Daoy (cell line): ENCODE measurements at regions not wholly inside any gene's neighbourhood (a gene's known extent, or its start where the extent isn't known, plus 50 kb on each side); places are given as distances from the start of the nearest gene placed in this dataset.

Experiments
- DNase-seq: peaks from one replicate; pipeline ENCODE4 v3.0.0-alpha.2; 2015; ENCODE audit warnings: low read depth

DNA sequence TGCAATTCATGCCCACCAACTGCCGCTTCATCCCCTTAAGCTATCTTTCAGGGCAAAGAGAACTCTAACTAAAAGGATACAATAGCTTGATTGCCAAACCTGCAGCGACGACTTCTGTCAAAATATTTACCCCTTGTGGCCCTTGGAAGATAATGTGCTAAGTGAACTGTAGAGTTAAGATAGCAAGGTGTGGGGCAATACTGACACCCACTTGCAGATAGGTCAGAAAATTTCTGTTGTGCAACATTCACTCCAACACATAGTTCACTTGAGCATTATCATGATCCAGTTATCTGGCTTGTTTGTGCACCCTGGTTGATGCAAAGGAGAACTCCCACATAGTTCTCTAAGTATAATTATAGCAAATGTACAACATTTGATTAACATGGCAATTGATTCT is 55.6 kb downstream of the RHOXF2B start:
- DNase-seq: no peak

- no peak for DNase-seq
Observed at GRCh38 chrX:120020305-120020704, 57.2 kb downstream of the RHOXF2B start.

- no peak for DNase-seq
Observed at GRCh38 chrX:120016068-120016441, 61.4 kb downstream of the RHOXF2B start.

DNA sequence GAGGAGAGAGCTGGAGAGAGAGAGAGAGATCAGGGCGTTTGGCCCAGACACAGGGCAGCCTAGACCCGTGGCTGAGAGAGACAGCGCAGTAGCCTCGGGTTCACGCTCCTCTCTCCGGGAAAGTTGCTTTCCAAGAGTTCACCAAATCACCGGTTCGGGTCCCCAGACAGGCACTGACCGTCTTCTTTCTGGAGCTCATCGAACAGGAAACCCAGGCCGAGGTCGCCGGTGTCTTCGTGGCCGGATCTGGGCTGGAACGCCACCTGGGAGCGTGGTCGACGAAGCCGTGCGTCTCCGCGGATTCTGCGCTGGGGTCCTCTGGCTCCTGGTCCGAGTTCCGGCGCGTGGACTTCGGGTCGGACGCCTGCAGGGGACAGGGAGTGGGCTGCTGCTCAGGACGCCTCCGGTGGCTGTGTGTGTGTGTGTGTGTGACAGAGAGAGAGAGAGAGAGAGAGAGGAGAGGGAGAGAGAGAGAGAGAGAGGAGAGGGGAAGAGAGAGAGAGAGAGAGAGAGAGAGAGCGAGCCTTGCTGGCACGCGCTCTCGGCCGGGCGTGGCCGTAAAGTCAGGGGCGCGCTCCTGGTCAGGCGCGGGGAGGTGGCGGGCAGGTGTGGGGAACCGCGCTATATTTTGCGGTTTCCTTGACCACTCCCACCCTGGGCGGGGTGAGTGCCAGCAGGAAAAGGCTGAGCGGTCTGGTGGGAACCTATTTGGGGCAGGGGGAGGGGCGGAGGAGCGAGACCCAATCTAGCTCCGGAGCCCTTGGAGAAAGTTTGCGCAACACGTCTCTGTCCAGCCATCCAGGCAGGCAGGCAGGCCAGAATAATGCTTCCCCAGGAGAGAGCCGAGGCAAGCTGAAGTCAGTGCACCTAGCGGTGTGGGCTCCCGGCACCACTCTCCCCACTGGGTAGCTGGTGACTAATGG is 62.1 kb downstream of the RHOXF2B start:
- peak; percentile 11 for DNase-seq

- no peak for DNase-seq
Observed at GRCh38 chrX:120014354-120015130, 62.9 kb downstream of the RHOXF2B start.

- DNase-seq: no peak
Observed at GRCh38 chrX:120001787-120002186, 58.2 kb upstream of the NKAP start.

DNA sequence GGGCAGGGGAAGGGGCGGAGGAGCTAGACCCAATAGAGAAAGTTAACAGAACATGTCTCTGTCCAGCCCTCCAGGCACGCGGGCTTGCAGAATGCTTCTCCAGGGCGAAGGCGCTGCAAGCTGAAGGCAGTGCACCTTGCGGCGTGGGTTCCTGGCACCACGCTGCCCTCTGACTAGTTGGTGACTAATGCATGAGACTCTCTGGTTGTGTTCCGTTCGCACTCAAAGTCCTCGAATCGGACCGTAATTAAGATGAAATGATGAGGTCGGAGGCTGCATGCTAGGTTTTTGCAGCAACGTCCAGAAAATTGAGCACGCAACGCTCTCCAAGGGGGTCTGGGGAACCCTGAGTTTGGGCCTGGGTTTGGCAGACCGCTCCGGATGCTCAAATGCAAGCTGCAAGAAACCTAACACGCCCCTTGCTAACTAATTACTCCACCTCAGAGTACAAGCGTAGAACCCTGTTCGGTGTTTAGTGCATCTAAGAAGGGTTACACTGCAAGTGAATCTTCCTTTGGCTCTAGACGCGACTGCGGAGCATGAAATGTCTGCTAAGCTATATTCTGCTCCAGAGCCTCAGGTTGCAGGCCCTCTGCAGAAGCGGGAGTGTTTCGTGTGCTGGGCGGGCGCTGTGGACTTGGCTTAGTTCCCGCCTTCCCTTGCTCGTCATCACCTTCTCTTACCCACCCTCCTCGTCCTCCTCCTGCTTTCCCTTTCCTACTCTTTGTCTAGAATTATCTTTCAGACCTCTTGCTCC is 57.1 kb upstream of the NKAP start:
- peak; percentile 53 for DNase-seq

GRCh38 chrX:119999087-119999634 is 55.6 kb upstream of the NKAP start:
- no peak for DNase-seq

- DNase-seq: no peak
Observed at GRCh38 chrX:119997570-119997969, 54.0 kb upstream of the NKAP start.

DNA sequence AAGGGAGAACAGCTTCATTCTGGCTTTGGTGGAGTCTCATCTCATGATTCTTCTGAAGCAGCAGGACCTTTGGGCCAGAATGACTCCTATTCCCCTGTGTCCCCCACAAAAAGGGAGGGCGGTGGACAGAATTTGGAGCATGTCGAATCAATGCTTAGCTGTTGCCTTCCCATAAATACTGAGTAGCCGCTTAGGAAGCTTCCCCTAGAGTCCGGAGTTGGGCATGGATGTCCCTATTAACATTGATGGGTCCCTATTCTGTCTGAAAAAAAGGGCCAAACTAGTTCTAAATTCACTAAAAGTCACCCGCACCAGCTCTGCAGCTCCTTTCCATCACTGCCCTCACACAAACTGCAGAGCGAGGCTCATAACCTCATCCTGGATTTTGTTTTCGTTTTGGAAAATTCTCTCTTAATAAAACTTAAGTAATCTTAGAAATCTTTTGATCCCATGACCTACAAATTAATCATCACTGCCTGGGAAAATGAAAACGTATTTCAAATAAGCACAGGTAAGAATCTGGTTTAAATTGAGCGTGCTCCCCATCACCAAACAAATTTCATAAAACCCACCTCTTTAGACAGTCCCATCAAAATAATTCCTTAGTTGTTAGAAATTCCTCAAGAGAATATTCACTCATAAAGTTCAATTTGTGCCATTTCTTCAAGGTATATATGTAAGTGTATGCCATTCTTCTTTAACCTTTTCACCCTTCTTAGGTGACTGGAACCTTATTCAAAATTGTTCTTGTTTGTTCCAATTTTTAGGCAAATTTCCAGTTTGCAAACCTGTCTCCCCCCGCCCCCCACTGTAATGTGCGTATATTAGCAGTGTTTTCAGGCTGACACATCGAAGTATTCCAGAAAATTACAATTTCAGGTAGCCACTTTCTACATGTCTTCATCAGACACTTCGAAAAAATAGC is 53.3 kb upstream of the NKAP start:
- DNase-seq: no peak

DNA sequence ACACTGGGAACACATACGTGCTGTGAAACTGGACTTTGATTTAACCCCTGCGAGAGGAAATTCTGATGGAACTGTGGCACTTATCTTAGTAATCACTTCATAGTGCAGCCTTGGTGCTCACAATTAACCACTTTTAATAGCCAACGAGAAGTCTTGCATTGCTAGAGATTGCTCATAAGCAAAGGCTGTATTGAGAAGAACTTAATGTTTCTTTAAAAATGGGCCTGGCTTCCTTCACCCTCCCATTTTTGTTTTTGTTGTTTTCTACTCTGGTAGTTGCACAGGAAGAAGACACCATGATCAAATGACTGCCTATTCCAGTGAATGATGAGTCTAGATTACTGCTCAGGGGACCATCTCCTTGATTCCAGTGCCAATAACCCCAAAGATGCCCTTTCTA is 52.5 kb upstream of the NKAP start:
- DNase-seq: no peak
